Epithelial cell of prostate (primary cell): ENCODE measurements at regions not wholly inside any gene's neighbourhood (a gene's known extent, or its start where the extent isn't known, plus 50 kb on each side); places are given as distances from the start of the nearest gene placed in this dataset.
A peak's percentile ranks its signal among the peaks of the same experiment; 100 is the strongest.
"Not testable (repeated sequence)": the region's sequence is repeated elsewhere in the genome, so short reads cannot be mapped to it uniquely, and the experiment has no call there.

Source experiments
- DNase-seq: peaks from one replicate; pipeline ENCODE4 v3.0.0-alpha.2; 2011; ENCODE audit warnings: low read depth, low spot score
- H3K27ac ChIP-seq: fragments of 450-650 bp; 2 replicates; pipeline ENCODE4 v1.5.1; 2017; ENCODE audit warnings: mild to moderate bottlenecking

GRCh38 chr4:183044924-183045640 lies 54.0 kb upstream of the WWC2 start:
- not testable (repeated sequence) for DNase-seq, H3K27ac ChIP-seq

- no peak overlapping the region for H3K27ac ChIP-seq
- no peak for DNase-seq
These were observed 60.6 kb upstream of the WWC2 start for GRCh38 chr4:183038436-183038835.

- H3K27ac ChIP-seq = no peak overlapping the region
These were observed 63.2 kb upstream of the WWC2 start for GRCh38 chr4:183035726-183036415.

GRCh38 chr4:183035256-183035655 lies 63.8 kb upstream of the WWC2 start:
- H3K27ac ChIP-seq = no peak overlapping the region
- DNase-seq = no peak

More at GRCh38 chr4:183035726-183036415, 63.2 kb upstream of the WWC2 start:
- DNase-seq = no peak

GRCh38 chr4:183030823-183031222 lies 68.2 kb upstream of the WWC2 start:
- no peak overlapping the region for H3K27ac ChIP-seq
- no peak for DNase-seq

- no peak for DNase-seq
- no peak overlapping the region for H3K27ac ChIP-seq
These were observed 68.7 kb upstream of the WWC2 start for GRCh38 chr4:183030309-183030708.

- no peak for DNase-seq
- no peak overlapping the region for H3K27ac ChIP-seq
These were observed 69.7 kb upstream of the WWC2 start for GRCh38 chr4:183029365-183029764.

- DNase-seq = no peak
- H3K27ac ChIP-seq = no peak overlapping the region
These were observed 72.4 kb upstream of the WWC2 start for GRCh38 chr4:183026701-183027100.

GRCh38 chr4:183022617-183023016 lies 76.4 kb upstream of the WWC2 start:
- no peak overlapping the region for H3K27ac ChIP-seq

GRCh38 chr4:183017962-183018361 lies 81.1 kb upstream of the WWC2 start:
- H3K27ac ChIP-seq = no peak overlapping the region
- no peak for DNase-seq

More at GRCh38 chr4:183022617-183023016, 76.4 kb upstream of the WWC2 start:
- no peak for DNase-seq

- no peak for DNase-seq
- no peak overlapping the region for H3K27ac ChIP-seq
These were observed 84.5 kb upstream of the WWC2 start for GRCh38 chr4:183014361-183015084.

GRCh38 chr4:183013730-183014002 lies 85.4 kb upstream of the WWC2 start:
- H3K27ac ChIP-seq = no peak overlapping the region

GRCh38 chr4:183012879-183013729 lies 86.0 kb upstream of the WWC2 start:
- H3K27ac ChIP-seq = no peak overlapping the region
- no peak for DNase-seq

More at GRCh38 chr4:183013730-183014002, 85.4 kb upstream of the WWC2 start:
- DNase-seq = no peak

GRCh38 chr4:183011213-183011907 lies 87.7 kb upstream of the WWC2 start:
- DNase-seq = no peak
- no peak overlapping the region for H3K27ac ChIP-seq

- no peak overlapping the region for H3K27ac ChIP-seq
- DNase-seq = no peak
These were observed 90.6 kb upstream of the WWC2 start for GRCh38 chr4:183008492-183008891.

GRCh38 chr4:183004370-183004769 lies 87.2 kb upstream of the DCTD start:
- not testable (repeated sequence) for DNase-seq, H3K27ac ChIP-seq

- no peak overlapping the region for H3K27ac ChIP-seq
- DNase-seq = no peak
These were observed 77.0 kb upstream of the DCTD start for GRCh38 chr4:182994171-182994570.

- no peak overlapping the region for H3K27ac ChIP-seq
- no peak for DNase-seq
These were observed 61.1 kb upstream of the DCTD start for GRCh38 chr4:182978152-182978827.

GRCh38 chr4:182975806-182976205 lies 58.6 kb upstream of the DCTD start:
- peak overlapping the region; percentile 80 for H3K27ac ChIP-seq
- peak; percentile 84 for DNase-seq
